Mesodermal cell (in vitro differentiated cells): ENCODE measurements at regions not wholly inside any gene's neighbourhood (a gene's known extent, or its start where the extent isn't known, plus 50 kb on each side); places are given as distances from the start of the nearest gene placed in this dataset.
A peak's percentile ranks its signal among the peaks of the same experiment; 100 is the strongest.

Experiments
- H3K27ac ChIP-seq: 2 replicates; pipeline ENCODE4 v1.7.0; 2013; ENCODE audit warnings: mild to moderate bottlenecking, low read depth, low read length, moderate library complexity; ENCODE audit not compliant: severe bottlenecking
- H3K36me3 ChIP-seq: 2 replicates; pipeline ENCODE4 v1.7.1; 2013; ENCODE audit warnings: mild to moderate bottlenecking, low read length, moderate library complexity; ENCODE audit not compliant: control insufficient read depth, insufficient read depth
- H3K4me1 ChIP-seq: one replicate; pipeline ENCODE4 v1.7.1; 2013; ENCODE audit warnings: mild to moderate bottlenecking, low read length; ENCODE audit not compliant: insufficient read depth, control insufficient read depth, poor library complexity, severe bottlenecking
- H3K4me3 ChIP-seq: 2 replicates; pipeline ENCODE4 v1.7.0; 2013; ENCODE audit warnings: low read length, control low read depth, mild to moderate bottlenecking; ENCODE audit not compliant: insufficient read depth, poor library complexity, severe bottlenecking; ENCODE audit errors: extremely low read depth
- H3K9me3 ChIP-seq: 2 replicates; pipeline ENCODE4 v1.7.1; 2013; ENCODE audit warnings: mild to moderate bottlenecking, low read length, moderate library complexity; ENCODE audit not compliant: control insufficient read depth
- WGBS, 2 experiments: methylation state at CpG; one replicate each; pipeline ENCODE4 v1.1.5; 2013; ENCODE audit warnings: missing lambda C conversion rate in 2 of 2; ENCODE audit not compliant: insufficient coverage in 2 of 2; 5-methylcytosine and 5-hydroxymethylcytosine counted together

DNA sequence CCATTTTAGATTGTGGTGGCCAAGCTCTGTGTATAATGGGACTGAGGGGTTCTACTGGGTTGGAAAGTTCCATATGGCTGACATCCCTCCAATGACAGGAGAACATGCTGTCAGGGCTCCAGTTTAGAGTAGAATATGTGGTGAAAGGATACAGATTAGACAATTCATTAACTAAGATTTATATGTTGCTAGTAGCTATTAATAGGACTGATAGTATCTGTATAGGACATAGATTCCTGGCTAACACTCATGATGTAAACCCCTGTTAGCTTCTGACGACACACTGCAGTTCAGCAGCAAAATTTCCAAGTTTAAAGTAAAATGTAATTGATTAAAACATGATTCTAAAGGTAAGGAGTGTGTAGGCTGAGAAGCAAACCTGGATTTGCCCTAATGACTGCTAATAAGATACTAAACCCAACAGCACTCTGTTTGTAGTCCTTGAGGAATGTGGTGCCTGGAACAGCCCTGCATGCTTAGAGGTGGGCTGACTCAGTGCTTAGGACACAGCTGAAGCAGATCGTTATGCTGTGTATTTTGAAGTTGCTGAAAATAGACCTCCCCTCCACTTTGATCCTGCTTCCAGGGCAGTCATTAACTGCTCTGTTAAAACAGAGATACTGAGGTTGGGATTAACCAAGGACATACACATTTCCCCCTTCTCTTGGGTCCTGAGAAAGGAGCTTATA is 1129.6 kb downstream of the SORCS3 start:
- Histone ChIP-seq H3K4me3 (no peak overlapping the region), H3K36me3 (no peaks in the 10 kb centered on the region), H3K9me3 (peaks cover 6% of the 10 kb centered on the region), H3K4me1 (peaks cover 47% of the 10 kb centered on the region), H3K27ac (peak overlapping the region; percentile 78)
- WGBS, 2 experiments, result 80% methylated on average over 1 of the region's 2 CpGs; no CpG with 5 or more reads in 1 of the 2 experiments

DNA sequence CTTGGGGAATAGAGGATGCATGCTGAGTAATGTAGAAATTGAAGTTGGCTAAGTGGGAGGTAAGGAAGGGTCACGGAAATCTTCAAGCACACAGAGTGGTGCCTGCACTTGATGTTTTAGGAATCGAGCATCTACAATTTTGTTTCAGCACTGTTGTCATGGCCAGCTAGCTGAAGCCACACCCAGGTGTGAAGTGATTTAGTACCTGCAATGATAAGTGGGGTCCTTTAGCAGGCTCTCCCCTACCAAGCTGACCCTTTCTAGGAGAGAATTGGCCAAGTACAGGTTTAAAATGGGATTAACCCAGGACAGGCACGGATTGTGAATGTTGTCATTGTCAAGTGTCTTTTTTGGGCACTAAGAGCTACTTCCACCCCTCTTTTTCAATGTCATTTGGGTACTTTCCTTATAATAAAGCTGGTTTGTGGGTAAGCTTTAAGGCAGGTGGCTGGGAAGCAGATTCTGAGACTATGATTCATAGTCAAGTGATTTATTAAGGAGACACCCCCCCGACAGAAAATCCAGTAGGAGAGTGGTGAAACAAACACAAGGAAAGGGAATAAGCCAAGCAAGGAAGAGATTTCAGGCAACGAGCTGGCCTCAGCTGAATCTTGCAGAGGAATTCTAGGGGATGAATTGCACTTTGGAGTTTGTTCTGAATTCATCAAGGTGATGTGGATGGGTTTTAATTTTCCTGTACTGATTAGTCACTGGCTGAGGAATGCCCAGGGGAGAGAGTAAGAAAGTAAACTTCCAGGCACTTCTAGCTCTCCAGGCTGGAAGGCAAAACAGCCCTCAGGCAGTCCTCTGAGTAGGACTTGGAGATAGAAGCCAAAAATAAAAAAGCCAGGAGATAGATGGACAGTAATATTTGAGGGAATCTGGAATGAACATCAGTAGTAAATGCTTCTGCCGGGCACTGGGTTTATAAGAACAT is 1128.4 kb downstream of the SORCS3 start:
- WGBS, 2 experiments, result 83 to 92% methylated on average over 5 of the region's 6 CpGs
- no peaks in the 10 kb centered on the region for H3K36me3 ChIP-seq

DNA sequence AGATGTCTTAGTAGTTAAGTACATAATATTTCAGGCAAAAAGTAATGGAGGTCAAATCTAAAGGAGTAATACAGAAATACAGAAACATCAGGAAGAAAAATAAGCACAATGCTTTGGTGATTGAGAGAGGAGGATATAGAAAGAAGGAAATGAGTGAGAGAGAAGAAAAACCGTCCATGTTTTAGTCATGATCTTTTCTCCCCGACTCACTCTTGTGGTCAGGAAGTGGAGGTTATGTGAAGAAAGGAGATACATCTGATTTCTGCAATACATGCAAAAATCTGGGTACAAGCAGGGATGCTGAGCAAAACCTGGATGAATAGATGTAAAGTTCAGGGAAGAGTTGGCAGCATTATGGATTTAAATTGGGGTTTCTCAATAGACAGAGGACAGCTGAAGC is 1122.5 kb downstream of the SORCS3 start:
- Histone ChIP-seq H3K27ac (no peak overlapping the region), H3K4me3 (no peak overlapping the region)
- 85 to 94% methylated on average over 2 of the region's 2 CpGs for WGBS, 2 experiments

More for the DNA sequence above, 1128.4 kb downstream of the SORCS3 start:
- no peak overlapping the region for H3K4me3 ChIP-seq
- H3K9me3 ChIP-seq, result peaks cover 6% of the 10 kb centered on the region
- peak overlapping the region; percentile 0 for H3K27ac ChIP-seq
- peaks cover 47% of the 10 kb centered on the region for H3K4me1 ChIP-seq

DNA sequence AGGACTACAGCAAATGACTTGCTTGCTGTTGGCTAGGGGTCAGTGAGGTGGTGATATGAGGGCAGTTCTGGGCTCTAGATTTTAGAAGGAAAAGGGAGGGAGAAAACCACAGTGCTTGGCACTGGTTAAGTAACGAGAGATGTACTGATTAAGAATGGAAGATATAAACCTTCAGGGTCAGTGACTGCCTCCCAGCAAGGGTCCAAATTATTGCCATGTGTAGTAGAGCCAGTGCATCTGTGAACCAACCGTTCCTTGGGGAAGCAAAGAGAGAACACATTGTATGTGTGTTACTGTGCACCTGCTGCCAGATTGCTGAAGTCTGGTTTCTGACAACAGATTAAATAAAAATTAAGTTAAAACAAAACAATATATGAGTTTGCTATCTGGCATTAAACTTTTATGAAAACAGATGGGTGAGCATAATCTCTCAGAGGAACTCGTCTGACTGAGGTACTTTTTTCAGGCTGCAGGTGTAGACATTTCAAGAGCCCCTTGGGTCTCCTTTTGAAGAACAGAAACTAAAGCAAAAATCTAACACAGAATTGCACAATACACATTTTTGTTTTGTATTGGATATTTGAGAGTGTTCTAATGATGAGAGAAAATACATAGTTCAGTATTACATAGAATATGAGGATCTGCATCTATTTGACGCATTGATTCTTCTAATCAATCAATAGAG is 1120.6 kb downstream of the SORCS3 start:
- Histone ChIP-seq H3K4me1 (peaks cover 5% of the 10 kb centered on the region), H3K27ac (no peak overlapping the region), H3K4me3 (no peak overlapping the region), H3K36me3 (no peaks in the 10 kb centered on the region), H3K9me3 (no peaks in the 10 kb centered on the region)
- WGBS, 2 experiments, result 92 to 94% methylated on average over 3 of the region's 4 CpGs

More for the DNA sequence above, 1122.5 kb downstream of the SORCS3 start:
- H3K4me1 ChIP-seq, result peaks cover 2% of the 10 kb centered on the region
- no peaks in the 10 kb centered on the region for H3K9me3 ChIP-seq
- no peaks in the 10 kb centered on the region for H3K36me3 ChIP-seq

- H3K27ac ChIP-seq, result no peak overlapping the region
- H3K4me1 ChIP-seq, result peaks cover 5% of the 10 kb centered on the region
- 40 to 56% methylated on average over 1 of the region's 3 CpGs for WGBS, 2 experiments
- H3K9me3 ChIP-seq, result no peaks in the 10 kb centered on the region
- no peaks in the 10 kb centered on the region for H3K36me3 ChIP-seq
- no peak overlapping the region for H3K4me3 ChIP-seq
These were observed 1118.6 kb downstream of the SORCS3 start for GRCh38 chr10:105759669-105760068.

- Histone ChIP-seq H3K36me3 (no peaks in the 10 kb centered on the region), H3K4me3 (no peak overlapping the region), H3K27ac (no peak overlapping the region), H3K9me3 (no peaks in the 10 kb centered on the region), H3K4me1 (peaks cover 5% of the 10 kb centered on the region)
- no CpG with 5 or more reads among the region's 2 CpGs for WGBS, 2 experiments
These were observed 1117.3 kb downstream of the SORCS3 start for GRCh38 chr10:105758209-105758998.

GRCh38 chr10:105757302-105757701 is 1116.2 kb downstream of the SORCS3 start:
- Histone ChIP-seq H3K9me3 (no peaks in the 10 kb centered on the region), H3K27ac (no peak overlapping the region), H3K4me1 (peaks cover 5% of the 10 kb centered on the region), H3K4me3 (no peak overlapping the region), H3K36me3 (no peaks in the 10 kb centered on the region)
- WGBS, 2 experiments, result 97 to 100% methylated on average over 3 of the region's 4 CpGs

DNA sequence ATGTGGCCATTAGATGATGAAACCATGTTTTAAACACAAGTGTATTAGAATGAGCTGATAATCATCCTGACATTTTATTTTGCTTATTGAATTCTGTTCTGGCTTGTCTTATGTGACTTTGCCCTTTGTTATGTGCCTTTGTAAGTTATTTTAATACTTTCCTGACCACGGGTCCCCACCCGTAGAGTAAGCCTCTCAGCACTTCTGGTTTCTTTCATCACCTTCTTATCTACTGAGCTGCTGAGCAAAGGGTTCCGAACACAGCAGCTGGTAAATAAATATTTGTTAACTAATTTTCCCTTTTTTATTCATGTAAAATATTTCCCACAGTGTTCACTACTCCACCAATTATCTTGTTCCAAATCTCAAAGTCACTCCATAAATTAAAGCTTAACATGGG is 1115.3 kb downstream of the SORCS3 start:
- Histone ChIP-seq H3K9me3 (no peaks in the 10 kb centered on the region), H3K4me3 (no peak overlapping the region), H3K27ac (no peak overlapping the region), H3K4me1 (peaks cover 5% of the 10 kb centered on the region), H3K36me3 (no peaks in the 10 kb centered on the region)
- 60 to 100% methylated on average over 1 to 2 of the region's 3 CpGs for WGBS, 2 experiments

DNA sequence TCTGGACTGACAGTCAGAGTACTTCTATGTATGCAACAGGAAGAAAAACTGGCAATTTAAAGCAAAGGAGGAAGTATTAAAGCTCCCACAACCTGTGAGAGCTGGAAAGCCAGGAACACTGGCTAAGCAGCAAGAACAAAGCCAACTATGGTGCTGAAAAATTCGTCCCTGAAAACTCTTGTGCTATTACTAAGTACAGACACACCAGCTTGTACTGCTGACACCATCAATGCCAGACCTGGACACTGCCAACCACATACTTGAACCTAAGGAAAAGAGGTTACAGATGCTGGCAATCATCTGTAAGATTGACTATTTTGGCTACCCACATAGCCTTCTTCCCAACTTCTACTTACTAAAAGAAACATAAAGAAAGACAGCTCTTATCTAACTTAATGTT is 1110.6 kb downstream of the SORCS3 start:
- H3K4me1 ChIP-seq, result no peaks in the 10 kb centered on the region
- no peak overlapping the region for H3K4me3 ChIP-seq
- H3K27ac ChIP-seq, result no peak overlapping the region
- no peaks in the 10 kb centered on the region for H3K9me3 ChIP-seq
- H3K36me3 ChIP-seq, result no peaks in the 10 kb centered on the region
- whole genome bisulfite sequencing, 2 experiments, result 86 to 100% methylated on average over 1 of the region's 1 CpG

DNA sequence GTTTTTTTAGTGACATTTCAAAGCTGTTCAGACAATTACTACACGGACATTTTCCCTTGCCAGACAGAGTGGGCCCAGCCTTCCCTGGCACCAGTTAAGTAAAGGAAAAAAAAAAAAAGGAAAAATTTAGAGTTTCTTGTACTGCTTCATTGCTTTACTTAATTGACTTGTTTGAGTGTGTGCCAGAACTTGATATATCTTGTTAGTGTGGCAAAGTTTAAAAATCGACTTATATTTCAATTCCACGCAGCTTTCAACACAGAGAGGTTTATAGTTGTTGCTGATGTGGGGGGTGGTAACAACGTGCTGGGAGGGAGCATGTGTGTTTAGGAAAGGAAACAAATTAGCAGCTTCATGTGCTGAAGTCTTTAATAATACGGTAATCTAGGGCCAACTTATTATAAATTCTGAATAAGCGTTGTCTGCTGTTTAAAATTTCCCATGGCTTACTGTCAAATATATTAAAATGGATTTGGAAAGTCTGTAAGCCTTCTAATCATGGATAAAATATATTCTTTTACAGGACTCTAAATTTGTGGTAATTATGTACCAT is 1104.6 kb downstream of the SORCS3 start:
- no peaks in the 10 kb centered on the region for H3K9me3 ChIP-seq
- 63 to 95% methylated on average over 3 of the region's 6 CpGs for WGBS, 2 experiments
- no peaks in the 10 kb centered on the region for H3K36me3 ChIP-seq
- H3K4me1 ChIP-seq, result no peaks in the 10 kb centered on the region
- no peak overlapping the region for H3K27ac ChIP-seq
- H3K4me3 ChIP-seq, result no peak overlapping the region
